ENCODE measurements at regions not wholly inside any gene's neighbourhood (a gene's known extent, or its start where the extent isn't known, plus 50 kb on each side); places are given as distances from the start of the nearest gene placed in this dataset.

DNA sequence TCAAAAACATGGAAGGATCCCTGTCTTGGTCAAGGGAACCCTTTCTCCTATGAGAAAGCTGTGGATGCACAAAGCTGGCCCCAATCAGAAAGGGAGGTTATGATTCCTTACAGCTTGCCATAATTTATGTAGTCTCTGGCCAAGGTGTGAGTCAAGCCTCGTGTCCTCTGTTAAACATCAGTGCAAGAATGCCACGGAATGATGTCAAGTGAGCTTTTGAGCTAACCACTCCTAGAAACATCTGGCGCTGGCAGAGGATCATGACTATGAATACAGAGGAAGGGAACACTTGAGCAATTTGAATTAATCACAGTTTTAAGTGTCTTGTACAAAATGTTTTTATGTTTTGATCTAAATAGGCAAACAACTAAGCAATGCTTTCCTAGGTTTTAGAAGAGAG lies 51.5 kb upstream of the RAP2C start:
- POLR2A ChIA-PET = no interaction called here
- DNase-seq (ENCODE audit: extremely low spot score) = no peak
- CTCF ChIA-PET = interaction anchor here (1.9 kb wide), 1 partner anchor 22 kb away, joined by 7 read pairs; no protein-coding TSS in a partner anchor
- TF ChIP-seq, protein P1, sequence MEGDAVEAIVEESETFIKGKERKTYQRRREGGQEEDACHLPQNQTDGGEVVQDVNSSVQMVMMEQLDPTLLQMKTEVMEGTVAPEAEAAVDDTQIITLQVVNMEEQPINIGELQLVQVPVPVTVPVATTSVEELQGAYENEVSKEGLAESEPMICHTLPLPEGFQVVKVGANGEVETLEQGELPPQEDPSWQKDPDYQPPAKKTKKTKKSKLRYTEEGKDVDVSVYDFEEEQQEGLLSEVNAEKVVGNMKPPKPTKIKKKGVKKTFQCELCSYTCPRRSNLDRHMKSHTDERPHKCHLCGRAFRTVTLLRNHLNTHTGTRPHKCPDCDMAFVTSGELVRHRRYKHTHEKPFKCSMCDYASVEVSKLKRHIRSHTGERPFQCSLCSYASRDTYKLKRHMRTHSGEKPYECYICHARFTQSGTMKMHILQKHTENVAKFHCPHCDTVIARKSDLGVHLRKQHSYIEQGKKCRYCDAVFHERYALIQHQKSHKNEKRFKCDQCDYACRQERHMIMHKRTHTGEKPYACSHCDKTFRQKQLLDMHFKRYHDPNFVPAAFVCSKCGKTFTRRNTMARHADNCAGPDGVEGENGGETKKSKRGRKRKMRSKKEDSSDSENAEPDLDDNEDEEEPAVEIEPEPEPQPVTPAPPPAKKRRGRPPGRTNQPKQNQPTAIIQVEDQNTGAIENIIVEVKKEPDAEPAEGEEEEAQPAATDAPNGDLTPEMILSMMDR (IDR thresholded peaks at IDR 0.05; ENCODE audit: control extremely low read depth, extremely low read depth, low read depth, missing control alignments) = no peak

DNA sequence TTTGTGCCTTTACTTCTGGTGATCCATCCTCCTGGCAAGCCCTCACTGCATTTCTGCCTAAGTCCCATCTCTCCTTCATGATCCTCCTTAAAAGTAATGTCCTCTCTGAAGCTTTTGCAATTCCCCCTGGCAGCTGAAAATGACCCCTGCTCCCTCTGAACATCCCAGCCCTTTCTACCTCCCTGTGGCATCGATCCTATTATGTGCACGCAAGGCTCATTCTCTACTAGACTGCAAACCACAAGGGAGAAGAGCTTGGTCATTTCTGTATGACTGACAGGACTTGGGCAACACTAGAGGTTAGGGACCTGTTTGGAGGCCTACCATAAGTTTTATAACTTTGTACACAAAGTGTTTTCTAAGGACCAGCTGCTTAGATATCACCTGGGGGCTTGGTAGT lies 50.8 kb upstream of the RAP2C start:
- ChIA-PET CTCF (interaction anchor here (1.9 kb wide), 1 partner anchor 23 kb away, joined by 7 read pairs; no protein-coding TSS in a partner anchor), POLR2A (no interaction called here)
- TF ChIP-seq, protein P1 (IDR thresholded peaks at IDR 0.05; ENCODE audit: control extremely low read depth, extremely low read depth, low read depth, missing control alignments) = no peak
- no peak for DNase-seq (ENCODE audit: extremely low spot score)

Data from GM10248 (cell line).